ENCODE measurements at regions not wholly inside any gene's neighbourhood (a gene's known extent, or its start where the extent isn't known, plus 50 kb on each side); places are given as distances from the start of the nearest gene placed in this dataset.
"Not testable (repeated sequence)": the region's sequence is repeated elsewhere in the genome, so short reads cannot be mapped to it uniquely, and the experiment has no call there.

DNA sequence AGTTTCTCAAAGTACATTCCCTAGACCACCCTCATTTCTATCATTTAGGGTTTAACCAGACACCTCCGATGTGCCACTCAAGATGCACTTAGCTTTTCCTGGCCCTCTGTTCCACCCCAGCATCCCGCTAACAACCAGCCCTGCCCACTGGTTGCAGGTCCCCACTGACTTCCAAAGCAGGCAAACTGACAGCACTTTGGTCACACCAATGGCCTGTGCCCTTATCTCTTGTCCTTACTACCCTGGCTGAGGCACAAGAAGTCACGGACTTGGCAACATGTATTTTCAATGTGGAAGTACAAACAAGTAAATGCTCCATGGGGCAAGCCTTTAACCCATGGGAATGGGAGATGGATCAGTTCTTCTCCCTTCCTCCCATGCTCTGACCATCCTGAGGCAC is 357.1 kb downstream of the OMA1 start:
- no peak for DNase-seq (ENCODE audit: low read depth, low spot score)
- in situ Hi-C loops (cut with HindIII; ENCODE audit: low pct_unique_long_range_greater_than_20kb, low sequenced_read_pairs), result no loop called here

- DNase-seq (ENCODE audit: low read depth, low spot score), result no peak
Measured at GRCh38 chr1:58183286-58183685, 363.2 kb downstream of the OMA1 start.

GRCh38 chr1:58180537-58180936 is 366.0 kb downstream of the OMA1 start:
- in situ Hi-C loops (cut with HindIII; ENCODE audit: low pct_unique_long_range_greater_than_20kb, low sequenced_read_pairs), result no loop called here
- DNase-seq (ENCODE audit: low read depth, low spot score), result no peak

More at GRCh38 chr1:58183286-58183685, 363.2 kb downstream of the OMA1 start:
- in situ Hi-C loops (cut with HindIII; ENCODE audit: low pct_unique_long_range_greater_than_20kb, low sequenced_read_pairs), result no loop called here

DNA sequence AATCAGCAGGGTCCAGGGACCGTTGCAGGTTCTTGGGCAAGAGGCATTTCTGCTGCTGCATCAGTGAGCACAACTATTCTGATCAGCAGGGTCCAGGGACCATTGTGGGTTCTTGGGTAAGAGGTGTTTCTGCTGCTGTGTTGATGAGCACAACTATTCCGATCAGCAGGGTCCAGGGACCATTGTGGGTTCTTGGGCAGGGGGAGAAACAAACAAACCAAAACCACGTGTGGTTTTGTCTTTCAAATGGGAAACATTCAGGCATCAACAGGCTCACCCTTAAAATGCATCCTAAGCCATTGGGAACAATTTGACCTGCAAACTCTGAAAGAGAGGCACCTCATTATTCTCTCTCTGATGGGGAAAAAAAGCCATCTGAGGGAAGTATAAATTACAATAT is 377.4 kb downstream of the OMA1 start:
- in situ Hi-C loops (cut with HindIII; ENCODE audit: low pct_unique_long_range_greater_than_20kb, low sequenced_read_pairs), result not testable (repeated sequence)

DNA sequence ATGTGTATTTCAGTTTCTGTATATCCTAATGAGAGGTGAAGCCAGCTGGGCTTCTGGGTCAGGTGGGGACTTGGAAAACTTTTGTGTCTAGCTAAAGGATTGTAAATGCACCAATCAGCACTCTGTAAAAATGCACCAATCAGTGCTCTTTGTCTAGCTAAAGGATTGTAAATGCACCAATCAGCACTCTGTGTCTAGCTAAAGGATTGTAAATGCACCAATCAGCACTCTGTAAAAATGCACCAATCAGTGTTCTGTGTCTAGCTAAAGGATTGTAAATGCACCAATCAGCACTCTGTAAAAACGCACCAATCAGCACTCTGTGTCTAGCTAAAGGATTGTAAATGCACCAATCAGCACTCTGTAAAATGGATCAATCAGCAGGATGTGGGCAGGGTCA is 379.4 kb downstream of the OMA1 start:
- DNase-seq (ENCODE audit: low read depth, low spot score); in situ Hi-C loops (cut with HindIII; ENCODE audit: low pct_unique_long_range_greater_than_20kb, low sequenced_read_pairs): not testable (repeated sequence)

More for the DNA sequence above, 377.4 kb downstream of the OMA1 start:
- DNase-seq (ENCODE audit: low read depth, low spot score), result not testable (repeated sequence)

GRCh38 chr1:58166417-58166816 is 380.1 kb downstream of the OMA1 start:
- in situ Hi-C loops (cut with HindIII; ENCODE audit: low pct_unique_long_range_greater_than_20kb, low sequenced_read_pairs), result no loop called here
- no peak for DNase-seq (ENCODE audit: low read depth, low spot score)

DNA sequence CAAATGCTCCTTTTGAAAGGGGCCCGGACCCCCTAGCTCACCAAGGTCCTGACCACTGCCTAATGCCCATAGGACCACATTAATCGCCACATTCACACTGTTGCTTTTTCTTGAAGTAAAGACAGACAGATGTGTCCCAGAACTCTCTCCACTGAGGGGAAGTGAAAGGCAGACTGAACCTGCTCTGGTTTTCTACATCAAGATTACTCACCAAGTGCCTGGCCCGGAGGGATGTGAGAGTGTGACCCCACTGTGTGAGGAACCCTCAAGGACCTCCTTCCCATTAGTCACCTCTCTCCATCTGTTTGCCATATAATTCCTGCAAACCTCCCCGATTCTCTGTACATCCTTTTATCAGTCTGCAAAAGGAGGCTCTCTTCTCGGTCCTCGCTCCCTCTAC is 381.5 kb downstream of the OMA1 start:
- DNase-seq (ENCODE audit: low read depth, low spot score), result no peak
- in situ Hi-C loops (cut with HindIII; ENCODE audit: low pct_unique_long_range_greater_than_20kb, low sequenced_read_pairs), result no loop called here

GRCh38 chr1:58162952-58163550 is 383.5 kb downstream of the OMA1 start:
- peak; percentile 71 for DNase-seq (ENCODE audit: low read depth, low spot score)
- in situ Hi-C loops (cut with HindIII; ENCODE audit: low pct_unique_long_range_greater_than_20kb, low sequenced_read_pairs), result no loop called here

- in situ Hi-C loops (cut with HindIII; ENCODE audit: low pct_unique_long_range_greater_than_20kb, low sequenced_read_pairs), result no loop called here
- DNase-seq (ENCODE audit: low read depth, low spot score), result no peak
Measured at GRCh38 chr1:58159434-58159830, 387.1 kb downstream of the OMA1 start.

- DNase-seq (ENCODE audit: low read depth, low spot score), result no peak
- in situ Hi-C loops (cut with HindIII; ENCODE audit: low pct_unique_long_range_greater_than_20kb, low sequenced_read_pairs), result no loop called here
Measured at GRCh38 chr1:58158506-58159433, 387.8 kb downstream of the OMA1 start.

- no peak for DNase-seq (ENCODE audit: low read depth, low spot score)
- in situ Hi-C loops (cut with HindIII; ENCODE audit: low pct_unique_long_range_greater_than_20kb, low sequenced_read_pairs), result no loop called here
Measured at GRCh38 chr1:58158016-58158415, 388.5 kb downstream of the OMA1 start.

GRCh38 chr1:58157256-58157655 is 389.3 kb downstream of the OMA1 start:
- in situ Hi-C loops (cut with HindIII; ENCODE audit: low pct_unique_long_range_greater_than_20kb, low sequenced_read_pairs), result no loop called here

GRCh38 chr1:58156831-58157230 is 389.7 kb downstream of the OMA1 start:
- DNase-seq (ENCODE audit: low read depth, low spot score), result no peak
- in situ Hi-C loops (cut with HindIII; ENCODE audit: low pct_unique_long_range_greater_than_20kb, low sequenced_read_pairs), result no loop called here

More at GRCh38 chr1:58157256-58157655, 389.3 kb downstream of the OMA1 start:
- DNase-seq (ENCODE audit: low read depth, low spot score), result no peak

DNA sequence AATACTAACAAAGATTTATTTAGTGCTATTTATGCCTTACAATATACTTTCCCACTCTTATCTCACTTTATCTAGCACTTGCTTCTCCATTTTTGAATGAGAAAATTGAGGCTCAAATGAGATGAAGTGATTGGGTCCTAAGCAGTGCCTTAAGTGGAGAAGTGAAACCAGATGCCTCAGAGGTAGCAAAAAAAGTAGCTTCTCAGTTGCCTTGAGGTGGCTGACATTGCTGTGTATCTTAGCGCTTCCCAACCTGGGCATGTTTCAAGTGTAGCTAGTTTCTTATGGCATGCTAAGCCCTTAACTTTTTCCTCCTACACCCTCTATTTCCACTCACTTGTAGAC is 390.4 kb downstream of the OMA1 start:
- DNase-seq (ENCODE audit: low read depth, low spot score), result no peak
- in situ Hi-C loops (cut with HindIII; ENCODE audit: low pct_unique_long_range_greater_than_20kb, low sequenced_read_pairs), result no loop called here

DNA sequence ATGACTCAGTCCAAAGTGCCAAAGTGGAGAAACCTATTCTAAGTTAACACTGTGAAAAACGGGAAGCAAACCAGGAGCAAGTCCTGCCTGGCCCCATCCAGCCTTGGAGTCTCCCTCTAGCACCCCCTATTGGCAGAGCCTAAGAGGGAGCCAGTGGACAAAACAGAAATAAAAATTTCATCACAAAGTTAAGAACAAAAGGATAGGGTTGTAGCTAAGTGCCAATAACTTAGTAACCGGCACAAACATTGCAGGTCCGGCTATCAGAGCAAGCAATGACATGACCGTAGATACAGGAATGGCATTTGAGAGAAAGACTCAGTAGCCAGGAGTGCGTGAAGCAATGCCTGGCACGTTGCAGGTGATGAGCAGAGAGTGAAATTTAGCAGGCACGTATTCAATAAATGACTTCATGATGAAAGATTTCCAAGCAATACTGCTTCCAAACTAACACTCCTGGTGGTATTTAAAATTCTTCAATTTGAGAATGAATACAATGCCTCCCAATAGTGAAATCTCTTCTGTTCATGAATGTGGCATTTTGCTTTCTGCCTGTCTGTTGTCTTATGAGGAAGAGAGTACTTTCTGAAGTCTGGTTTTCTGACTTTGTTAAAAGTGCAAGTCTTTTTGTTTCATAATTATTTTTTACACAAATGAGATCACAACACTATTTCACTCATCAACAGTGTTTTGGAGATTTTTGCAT is 391.0 kb downstream of the OMA1 start:
- DNase-seq (ENCODE audit: low read depth, low spot score), result peak; percentile 56
- in situ Hi-C loops (cut with HindIII; ENCODE audit: low pct_unique_long_range_greater_than_20kb, low sequenced_read_pairs), result no loop called here

- DNase-seq (ENCODE audit: low read depth, low spot score), result no peak
- in situ Hi-C loops (cut with HindIII; ENCODE audit: low pct_unique_long_range_greater_than_20kb, low sequenced_read_pairs), result no loop called here
Measured at GRCh38 chr1:58154256-58154655, 392.3 kb downstream of the OMA1 start.

- in situ Hi-C loops (cut with HindIII; ENCODE audit: low pct_unique_long_range_greater_than_20kb, low sequenced_read_pairs), result no loop called here
- DNase-seq (ENCODE audit: low read depth, low spot score), result no peak
Measured at GRCh38 chr1:58152697-58153096, 393.8 kb downstream of the OMA1 start.

- DNase-seq (ENCODE audit: low read depth, low spot score), result no peak
- in situ Hi-C loops (cut with HindIII; ENCODE audit: low pct_unique_long_range_greater_than_20kb, low sequenced_read_pairs), result no loop called here
Measured at GRCh38 chr1:58149271-58149812, 397.2 kb downstream of the OMA1 start.
